ENCODE measurements at regions not wholly inside any gene's neighbourhood (a gene's known extent, or its start where the extent isn't known, plus 50 kb on each side); places are given as distances from the start of the nearest gene placed in this dataset.
A peak's percentile ranks its signal among the peaks of the same experiment; 100 is the strongest.

- TF ChIP-seq ISL1 (CRISPR knock-in tag; IDR thresholded peaks at IDR 0.05) (no peak), ZNF8 (CRISPR knock-in tag; IDR thresholded peaks at IDR 0.05) (peak; percentile 91)
- no peak for ATAC-seq
These were observed 287.0 kb upstream of the ZC3H12C start for GRCh38 chr11:109806205-109806604.

GRCh38 chr11:109808569-109808968, 284.6 kb upstream of the ZC3H12C start:
- TF ChIP-seq ZNF70 (CRISPR knock-in tag; IDR thresholded peaks at IDR 0.05), result no peak
- no peak for TF ChIP-seq CSDC2 (CRISPR knock-in tag; IDR thresholded peaks at IDR 0.05)
- TF ChIP-seq SNAI2 (CRISPR knock-in tag; IDR thresholded peaks at IDR 0.05), result no peak
- TF ChIP-seq POU6F1 (CRISPR knock-in tag; IDR thresholded peaks at IDR 0.05; ENCODE audit: borderline replicate concordance, low read depth), result no peak
- TF ChIP-seq TCF4 (CRISPR knock-in tag; IDR thresholded peaks at IDR 0.05; ENCODE audit: borderline replicate concordance), result no peak
- TF ChIP-seq GLIS3 (CRISPR knock-in tag; IDR thresholded peaks at IDR 0.05), result no peak
- TF ChIP-seq PPARA (CRISPR knock-in tag; IDR thresholded peaks at IDR 0.05; ENCODE audit: borderline replicate concordance), result no peak
- no peak for TF ChIP-seq CSRNP3 (CRISPR knock-in tag; IDR thresholded peaks at IDR 0.05)
- no peak for TF ChIP-seq ISL1 (CRISPR knock-in tag; IDR thresholded peaks at IDR 0.05)
- no peak for TF ChIP-seq ZC3H10 (CRISPR knock-in tag; IDR thresholded peaks at IDR 0.05)
- no peak for TF ChIP-seq TSHZ2 (CRISPR knock-in tag; IDR thresholded peaks at IDR 0.05)
- ATAC-seq, result no peak

- TF ChIP-seq TCF4 (CRISPR knock-in tag; IDR thresholded peaks at IDR 0.05; ENCODE audit: borderline replicate concordance) (no peak), SNAI2 (CRISPR knock-in tag; IDR thresholded peaks at IDR 0.05) (no peak), ARNTL (CRISPR knock-in tag; IDR thresholded peaks at IDR 0.05; ENCODE audit: borderline replicate concordance, low read depth) (no peak), RARB (CRISPR knock-in tag; IDR thresholded peaks at IDR 0.05) (no peak), CSRNP3 (CRISPR knock-in tag; IDR thresholded peaks at IDR 0.05) (no peak), CREB5 (CRISPR knock-in tag; IDR thresholded peaks at IDR 0.05; ENCODE audit: low read depth) (no peak), ZNF8 (CRISPR knock-in tag; IDR thresholded peaks at IDR 0.05) (no peak), PATZ1 (CRISPR knock-in tag; IDR thresholded peaks at IDR 0.05; ENCODE audit: borderline replicate concordance) (no peak), TOX (CRISPR knock-in tag; IDR thresholded peaks at IDR 0.05; ENCODE audit: borderline replicate concordance) (no peak), ZFP30 (CRISPR knock-in tag; IDR thresholded peaks at IDR 0.05) (no peak), ESRRG (CRISPR knock-in tag; IDR thresholded peaks at IDR 0.05) (no peak), ZNF70 (CRISPR knock-in tag; IDR thresholded peaks at IDR 0.05) (no peak), ZFP3 (CRISPR knock-in tag; IDR thresholded peaks at IDR 0.05) (no peak), TSHZ2 (CRISPR knock-in tag; IDR thresholded peaks at IDR 0.05) (no peak), PPARA (CRISPR knock-in tag; IDR thresholded peaks at IDR 0.05; ENCODE audit: borderline replicate concordance) (no peak), OSR1 (CRISPR knock-in tag; IDR thresholded peaks at IDR 0.05) (no peak), ZNF565 (CRISPR knock-in tag; conservative IDR thresholded peaks at IDR 0.05; ENCODE audit: low read depth) (no peak), BACH2 (CRISPR knock-in tag; IDR thresholded peaks at IDR 0.05; ENCODE audit: borderline replicate concordance) (no peak), ISL1 (CRISPR knock-in tag; IDR thresholded peaks at IDR 0.05) (no peak)
- ATAC-seq, result no peak
These were observed 278.4 kb upstream of the ZC3H12C start for GRCh38 chr11:109814824-109815223.

All from SK-N-SH treated with all-trans-retinoic acid at 6 μM for 48 hours (cell line).